ENCODE measurements at regions not wholly inside any gene's neighbourhood (a gene's known extent, or its start where the extent isn't known, plus 50 kb on each side); places are given as distances from the start of the nearest gene placed in this dataset.

DNA sequence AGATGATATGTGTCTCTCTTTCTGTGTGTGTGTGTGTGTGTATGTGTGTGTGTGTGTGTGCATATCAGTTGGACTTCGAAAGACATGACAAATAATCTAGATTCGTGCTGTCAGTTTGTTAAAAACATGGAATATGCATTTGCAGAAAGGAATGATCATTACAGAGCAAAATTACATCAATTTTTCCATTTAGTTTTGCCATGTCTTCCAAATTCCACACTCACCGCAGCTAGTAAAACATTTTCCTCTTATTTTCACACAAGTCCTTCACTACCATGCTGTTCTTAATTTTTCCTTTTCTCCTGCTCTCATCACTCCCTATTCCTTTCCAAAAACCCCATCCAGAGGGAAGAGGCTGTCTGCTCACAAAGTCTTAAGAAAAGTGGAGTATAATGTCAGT lies 1191.4 kb upstream of the SLC39A10 start:
- TF ChIP-seq EZH2 (IDR thresholded peaks at IDR 0.05; ENCODE audit: borderline replicate concordance, insufficient read depth, low read depth, low read length, poor library complexity, severe bottlenecking), result no peak
- TF ChIP-seq CTCF (IDR thresholded peaks at IDR 0.05), result no peak

All from B cell (primary cell).